ENCODE measurements at regions not wholly inside any gene's neighbourhood (a gene's known extent, or its start where the extent isn't known, plus 50 kb on each side); places are given as distances from the start of the nearest gene placed in this dataset.
"Not testable (repeated sequence)": the region's sequence is repeated elsewhere in the genome, so short reads cannot be mapped to it uniquely, and the experiment has no call there.

DNA sequence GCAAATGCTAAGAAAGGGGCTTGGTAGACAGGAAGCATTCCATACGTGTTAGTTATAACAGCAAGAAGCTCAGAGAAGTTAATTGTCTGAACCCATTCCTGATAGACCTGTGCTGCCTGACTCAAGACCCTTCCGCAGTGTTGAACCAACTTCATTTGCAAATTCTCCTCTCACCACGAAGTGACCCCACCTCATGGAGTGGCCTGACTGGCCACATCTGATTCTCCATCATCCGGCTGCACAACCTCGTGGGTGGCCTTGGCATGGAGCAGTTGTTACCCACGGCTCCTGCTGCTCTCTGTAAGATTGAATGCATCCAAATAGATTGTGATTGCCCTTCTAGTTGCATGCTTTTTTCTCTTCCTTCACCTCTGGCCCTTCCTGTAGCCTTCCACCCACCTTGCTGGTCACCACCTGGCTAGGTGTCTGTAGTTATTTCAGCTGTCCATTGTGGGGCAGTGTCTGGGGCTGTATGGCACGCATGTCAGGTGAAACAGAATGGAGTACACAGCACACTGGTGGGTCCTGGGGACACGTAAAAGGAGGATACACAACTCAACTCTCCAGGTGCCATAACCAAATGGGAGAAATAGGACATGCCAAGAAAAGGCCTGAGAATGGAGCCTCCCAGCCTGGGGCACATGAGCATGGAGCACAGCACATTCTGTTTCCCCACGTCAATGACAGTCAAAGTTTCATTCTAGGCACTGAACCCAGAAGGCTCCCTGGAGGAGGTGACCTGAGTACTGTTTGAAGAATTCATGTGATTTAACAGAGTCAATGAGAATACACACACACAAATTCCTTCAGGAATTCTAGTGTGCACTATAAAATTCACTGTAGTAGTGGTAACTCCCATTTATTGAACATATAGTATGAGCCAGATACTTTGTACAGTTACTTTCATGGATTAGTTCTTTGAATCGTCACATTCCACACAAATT lies 70.5 kb upstream of the PTCH1 start:
- H3K36me3 Mint-ChIP-seq (ENCODE audit: low read depth), result no peaks in the 10 kb centered on the region
- H3K27ac Mint-ChIP-seq, result no peak overlapping the region
- intact Hi-C loops (cut with micrococcal nuclease), result no loop called here
- H3K9me3 Mint-ChIP-seq, result no peaks in the 10 kb centered on the region
- H3K4me3 Mint-ChIP-seq, result no peak overlapping the region
- H3K4me1 Mint-ChIP-seq (ENCODE audit: low read depth), result no peaks in the 10 kb centered on the region
- peaks cover 14% of the 10 kb centered on the region for H3K27me3 Mint-ChIP-seq

DNA sequence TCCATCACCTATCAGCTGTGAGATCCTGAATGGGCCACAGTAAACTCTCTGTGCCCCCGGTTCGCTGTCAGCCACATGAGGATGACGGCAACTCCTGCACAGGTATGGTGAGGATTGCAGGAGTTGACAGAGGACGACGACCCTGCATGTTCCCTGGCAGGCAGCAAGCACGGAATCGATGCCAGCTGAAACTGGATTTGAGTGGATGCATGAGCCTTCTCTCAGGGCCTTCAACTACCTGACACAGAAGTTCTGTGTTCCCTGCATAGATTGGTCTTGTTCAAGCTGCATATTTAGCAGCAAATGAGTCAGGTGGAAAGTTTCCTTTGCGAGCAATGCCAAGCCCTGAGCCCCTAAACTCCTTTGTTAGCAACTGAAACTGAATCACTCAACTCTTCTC lies 69.6 kb upstream of the PTCH1 start:
- peaks cover 14% of the 10 kb centered on the region for H3K27me3 Mint-ChIP-seq
- no peaks in the 10 kb centered on the region for H3K36me3 Mint-ChIP-seq (ENCODE audit: low read depth)
- no peak overlapping the region for H3K4me3 Mint-ChIP-seq
- no peaks in the 10 kb centered on the region for H3K9me3 Mint-ChIP-seq
- no peak overlapping the region for H3K27ac Mint-ChIP-seq
- no peaks in the 10 kb centered on the region for H3K4me1 Mint-ChIP-seq (ENCODE audit: low read depth)
- intact Hi-C loops (cut with micrococcal nuclease), result no loop called here

DNA sequence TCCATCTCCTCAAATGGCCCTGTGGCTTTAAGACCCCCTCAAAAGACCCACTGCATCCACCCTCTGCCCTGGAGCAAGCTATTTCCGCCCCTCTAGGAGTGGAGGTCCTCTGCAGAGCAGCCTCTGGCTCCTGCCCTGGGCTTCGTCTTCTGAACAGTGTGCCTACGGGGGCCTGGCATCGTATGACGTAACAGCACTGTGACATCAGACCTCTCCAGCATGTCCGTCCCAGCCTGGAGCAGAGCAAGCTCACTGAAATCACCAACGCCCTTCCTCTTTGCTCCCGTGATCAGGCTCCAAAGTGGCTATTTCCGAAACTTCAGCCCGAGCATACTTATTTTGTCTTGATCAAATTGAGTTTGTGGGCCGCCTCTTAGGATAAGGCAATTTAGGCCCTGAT lies 69.1 kb upstream of the PTCH1 start:
- Mint-ChIP-seq H3K27ac (no peak overlapping the region), H3K9me3 (no peaks in the 10 kb centered on the region), H3K36me3 (ENCODE audit: low read depth) (no peaks in the 10 kb centered on the region), H3K4me3 (no peak overlapping the region), H3K4me1 (ENCODE audit: low read depth) (no peaks in the 10 kb centered on the region), H3K27me3 (peaks cover 14% of the 10 kb centered on the region)
- intact Hi-C loops (cut with micrococcal nuclease), result no loop called here

DNA sequence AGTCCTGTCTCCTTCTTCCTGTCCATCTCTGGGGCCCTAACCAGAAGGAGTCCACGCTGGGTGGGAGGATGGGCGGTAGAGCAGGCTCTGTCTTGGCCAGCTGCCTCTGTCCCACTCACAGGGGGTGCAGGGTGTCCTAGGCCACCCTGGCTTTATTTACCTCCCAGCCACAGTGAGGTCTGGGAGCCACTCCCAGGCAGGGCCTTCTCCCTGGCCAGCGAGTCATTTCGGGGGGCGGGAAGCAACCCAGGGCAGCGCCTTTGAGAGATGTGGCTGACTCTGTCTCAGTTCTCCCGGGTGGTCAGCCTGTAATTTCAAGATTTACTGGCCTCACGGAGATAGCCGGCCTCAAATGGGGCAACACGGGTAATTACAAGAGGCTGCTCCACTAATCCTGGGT lies 67.4 kb upstream of the PTCH1 start:
- Mint-ChIP-seq H3K9me3 (no peaks in the 10 kb centered on the region), H3K27me3 (peaks cover 5% of the 10 kb centered on the region), H3K4me1 (ENCODE audit: low read depth) (no peaks in the 10 kb centered on the region), H3K4me3 (no peak overlapping the region), H3K36me3 (ENCODE audit: low read depth) (no peaks in the 10 kb centered on the region), H3K27ac (no peak overlapping the region)
- intact Hi-C loops (cut with micrococcal nuclease), result no loop called here

DNA sequence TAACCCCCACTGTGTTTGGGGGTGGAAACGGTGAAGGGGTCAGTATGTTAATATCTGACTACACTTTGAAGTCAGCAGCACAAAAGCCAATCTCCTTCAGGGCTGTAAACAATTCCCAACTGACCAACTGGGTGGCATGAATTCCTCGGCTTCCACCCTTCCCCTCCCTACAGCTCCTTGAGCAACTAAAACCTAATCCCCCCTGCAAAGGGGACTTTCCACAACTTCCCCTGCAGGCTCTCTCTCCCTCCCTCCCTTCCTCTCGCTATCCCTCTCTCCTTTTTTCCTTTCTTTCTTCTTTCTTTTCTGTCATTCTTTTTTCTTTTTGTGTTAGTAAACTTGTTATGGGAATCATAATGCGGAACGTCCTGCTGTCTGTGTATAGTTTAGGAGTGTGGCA lies 65.1 kb upstream of the PTCH1 start:
- Mint-ChIP-seq H3K9me3 (no peaks in the 10 kb centered on the region), H3K36me3 (ENCODE audit: low read depth) (no peaks in the 10 kb centered on the region), H3K4me1 (ENCODE audit: low read depth) (no peaks in the 10 kb centered on the region), H3K27ac (no peak overlapping the region), H3K27me3 (peaks cover 5% of the 10 kb centered on the region), H3K4me3 (no peak overlapping the region)
- intact Hi-C loops (cut with micrococcal nuclease), result no loop called here

DNA sequence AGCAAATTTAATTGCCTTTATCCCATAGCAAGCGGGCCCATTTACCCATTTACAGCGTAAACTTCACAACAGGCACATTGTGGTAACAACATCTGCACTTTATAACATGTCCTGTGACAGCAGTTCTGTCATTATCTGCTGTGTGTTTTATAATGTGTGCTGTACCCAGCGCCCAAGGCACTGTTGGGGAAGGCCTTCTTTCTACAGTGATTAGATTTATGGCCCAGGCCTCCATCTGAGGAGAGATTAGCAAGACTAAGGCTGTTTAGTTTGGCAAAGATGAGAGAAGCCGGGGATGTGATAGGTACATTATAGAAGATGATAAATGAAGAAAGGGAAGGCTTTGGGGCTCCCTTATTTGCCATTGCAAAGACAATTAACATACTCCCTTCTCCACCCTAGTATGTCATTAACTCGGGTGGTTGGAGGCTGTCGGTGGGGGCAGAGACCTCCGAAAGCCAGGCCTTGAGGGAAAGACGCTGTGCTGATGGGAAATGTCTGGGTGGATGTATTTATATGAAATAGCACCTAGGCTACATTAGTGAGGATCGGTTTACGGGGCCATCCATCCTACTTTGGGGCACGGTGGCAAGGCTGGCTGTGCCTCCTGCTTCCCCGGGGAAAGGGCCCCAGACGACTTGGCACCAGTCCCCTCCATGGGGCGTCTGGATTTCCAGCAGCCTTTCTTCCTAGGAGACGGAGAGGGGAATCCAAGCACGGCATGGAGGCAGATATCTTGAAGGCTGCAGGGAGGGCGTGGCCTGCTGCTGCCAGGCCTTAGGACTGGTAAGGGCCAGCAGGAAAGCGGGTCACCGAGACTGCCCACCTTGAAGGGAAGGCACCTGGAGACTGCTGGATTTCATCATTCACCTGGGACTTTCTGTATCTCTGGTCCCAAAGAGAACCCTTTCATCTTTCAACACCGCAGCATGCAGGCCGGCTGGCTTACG lies 64.3 kb upstream of the PTCH1 start:
- no peaks in the 10 kb centered on the region for H3K36me3 Mint-ChIP-seq (ENCODE audit: low read depth)

DNA sequence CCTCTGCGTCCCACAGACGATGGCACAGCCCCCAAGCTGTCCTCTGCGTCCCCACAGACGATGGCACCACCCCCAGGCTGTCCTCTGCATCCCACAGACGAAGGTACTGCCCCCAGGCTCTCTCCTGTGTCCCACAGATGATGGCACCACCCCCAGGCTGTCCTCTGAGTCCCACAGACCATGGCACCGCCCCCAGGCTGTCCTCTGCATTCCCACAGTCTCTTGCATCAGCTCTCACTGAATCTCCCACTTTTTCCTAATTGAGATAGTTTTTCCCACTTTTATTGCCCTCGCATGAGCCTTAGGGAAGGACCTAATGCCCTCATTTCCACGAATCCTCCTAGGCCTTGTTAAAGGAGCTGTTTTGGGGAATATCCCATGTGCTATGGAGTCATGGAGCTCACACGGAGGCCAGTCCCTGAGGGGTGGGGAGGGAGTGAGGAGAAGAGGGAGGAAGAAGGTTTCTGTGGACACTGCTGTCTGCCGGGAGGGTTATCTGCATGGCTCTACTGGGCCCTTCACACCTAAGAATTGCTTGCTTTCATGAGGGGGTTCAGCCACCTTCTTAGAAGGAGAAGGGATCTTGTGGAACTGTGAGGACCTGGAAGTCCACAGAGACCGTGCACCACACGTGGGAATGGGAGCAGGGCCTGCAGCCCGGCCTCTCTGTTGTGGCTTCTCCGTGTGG lies 58.2 kb upstream of the PTCH1 start:
- intact Hi-C loops (cut with micrococcal nuclease), result no loop called here
- Mint-ChIP-seq H3K27ac (no peak overlapping the region), H3K27me3 (peaks cover 12% of the 10 kb centered on the region), H3K4me3 (no peak overlapping the region), H3K4me1 (ENCODE audit: low read depth) (no peaks in the 10 kb centered on the region), H3K9me3 (no peaks in the 10 kb centered on the region), H3K36me3 (ENCODE audit: low read depth) (no peaks in the 10 kb centered on the region)

More for the DNA sequence above, 64.3 kb upstream of the PTCH1 start:
- no peak overlapping the region for H3K4me3 Mint-ChIP-seq
- H3K9me3 Mint-ChIP-seq, result no peaks in the 10 kb centered on the region
- no peak overlapping the region for H3K27ac Mint-ChIP-seq
- intact Hi-C loops (cut with micrococcal nuclease), result no loop called here
- H3K27me3 Mint-ChIP-seq, result peaks cover 5% of the 10 kb centered on the region
- no peaks in the 10 kb centered on the region for H3K4me1 Mint-ChIP-seq (ENCODE audit: low read depth)

DNA sequence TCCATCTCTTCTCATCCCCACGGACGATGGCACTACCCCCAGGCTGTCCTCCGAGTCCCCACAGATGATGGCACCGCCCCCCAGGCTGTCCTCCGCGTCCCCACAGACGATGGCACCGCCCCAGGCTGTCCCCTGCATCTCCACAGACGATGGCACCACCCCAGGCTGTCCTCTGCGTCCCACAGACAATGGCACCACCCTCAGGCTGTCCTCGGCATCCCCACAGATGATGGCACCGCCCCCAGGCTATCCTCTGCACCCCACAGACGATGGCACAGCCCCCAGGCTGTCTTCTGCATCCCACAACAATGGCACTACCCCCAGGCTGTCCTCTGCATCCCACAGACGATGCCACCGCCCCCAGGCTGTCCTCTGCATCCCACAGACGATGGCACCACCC lies 57.4 kb upstream of the PTCH1 start:
- Mint-ChIP-seq H3K27ac (no peak overlapping the region), H3K36me3 (ENCODE audit: low read depth) (no peaks in the 10 kb centered on the region), H3K9me3 (no peaks in the 10 kb centered on the region)

DNA sequence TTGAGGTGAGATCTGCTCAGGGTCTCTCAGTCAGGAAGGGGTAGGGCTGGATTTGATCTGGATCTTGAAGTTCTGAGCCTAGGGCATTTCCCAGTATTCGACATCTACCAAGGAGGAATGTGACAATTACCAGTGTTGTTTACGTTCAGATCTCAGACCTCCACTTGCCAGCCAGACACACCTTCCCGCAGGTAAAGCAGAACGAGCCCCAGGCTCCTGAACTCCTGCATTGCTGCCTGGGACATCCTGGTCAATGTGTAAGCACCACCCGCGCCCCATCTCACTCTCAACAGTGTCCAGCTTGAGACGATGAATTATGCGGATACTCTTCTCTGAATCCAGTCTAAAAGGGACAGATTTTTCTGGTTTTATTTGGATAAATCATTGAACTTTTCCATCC lies 56.7 kb upstream of the PTCH1 start:
- Mint-ChIP-seq H3K9me3 (no peaks in the 10 kb centered on the region), H3K4me3 (no peak overlapping the region), H3K4me1 (ENCODE audit: low read depth) (no peaks in the 10 kb centered on the region), H3K27ac (no peak overlapping the region), H3K27me3 (peaks cover 19% of the 10 kb centered on the region), H3K36me3 (ENCODE audit: low read depth) (no peaks in the 10 kb centered on the region)
- intact Hi-C loops (cut with micrococcal nuclease), result no loop called here

More for the DNA sequence above, 57.4 kb upstream of the PTCH1 start:
- Mint-ChIP-seq H3K4me3 (no peak overlapping the region), H3K4me1 (ENCODE audit: low read depth) (no peaks in the 10 kb centered on the region), H3K27me3 (peaks cover 15% of the 10 kb centered on the region)
- intact Hi-C loops (cut with micrococcal nuclease), result no loop called here

DNA sequence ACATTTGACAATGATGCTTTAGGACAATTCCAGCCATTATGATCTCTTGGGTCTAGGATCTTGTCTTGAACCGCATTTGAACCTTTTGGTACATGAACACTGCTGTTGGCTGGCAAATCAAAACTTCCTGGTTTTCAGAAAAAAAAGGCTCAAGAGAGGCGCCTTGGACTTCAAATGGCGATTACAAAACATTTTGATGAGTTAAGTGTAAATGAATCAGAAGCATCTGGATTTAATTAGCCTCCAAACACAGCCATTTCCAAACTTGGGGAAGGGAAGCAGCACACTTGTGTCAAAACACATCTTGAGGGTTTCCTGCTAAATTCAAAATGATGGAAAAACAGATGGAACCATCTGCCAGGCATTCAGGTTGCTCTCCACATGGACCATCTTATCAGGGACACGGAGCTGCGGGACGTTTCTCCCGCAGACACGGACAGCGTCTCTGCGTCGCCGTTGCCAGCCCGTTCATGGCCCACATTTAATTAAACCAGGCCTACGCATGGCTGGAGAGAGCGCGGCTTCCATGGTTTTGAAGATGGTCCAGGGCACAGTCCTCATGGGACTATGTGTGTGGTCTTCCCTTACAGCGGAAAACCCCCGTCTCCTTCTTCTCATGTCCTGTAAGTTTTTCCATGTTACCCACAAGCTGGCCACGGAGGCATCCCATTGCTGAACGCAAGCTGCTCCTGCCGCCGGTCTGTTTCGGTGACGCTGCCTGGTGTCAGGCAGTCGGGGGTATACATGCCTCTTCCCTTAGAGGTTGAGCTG lies 55.8 kb upstream of the PTCH1 start:
- Mint-ChIP-seq H3K27ac (no peak overlapping the region), H3K27me3 (peaks cover 19% of the 10 kb centered on the region), H3K9me3 (no peaks in the 10 kb centered on the region), H3K4me1 (ENCODE audit: low read depth) (no peaks in the 10 kb centered on the region), H3K36me3 (ENCODE audit: low read depth) (no peaks in the 10 kb centered on the region), H3K4me3 (no peak overlapping the region)
- intact Hi-C loops (cut with micrococcal nuclease), result no loop called here

DNA sequence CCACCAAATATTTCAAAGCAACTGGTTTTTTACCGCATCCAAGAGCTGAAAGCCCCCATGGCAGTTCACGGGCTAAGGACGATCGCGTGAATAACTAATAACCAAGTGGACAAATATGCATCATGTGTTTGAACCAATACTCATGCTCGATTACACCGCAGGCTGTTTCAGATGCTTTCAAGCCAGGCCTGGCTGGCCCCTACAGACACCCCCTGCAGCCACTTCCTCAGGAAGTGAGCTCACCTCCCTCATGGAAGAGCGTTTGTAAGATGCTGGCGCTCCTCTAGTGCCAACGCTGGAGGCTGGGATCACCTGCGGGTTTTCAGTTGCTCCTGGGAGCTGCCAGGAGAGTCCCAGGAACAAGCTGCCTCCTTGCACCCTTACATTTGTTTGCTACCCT lies 53.9 kb upstream of the PTCH1 start:
- intact Hi-C loops (cut with micrococcal nuclease), result no loop called here
- Mint-ChIP-seq H3K9me3 (no peaks in the 10 kb centered on the region), H3K4me3 (no peak overlapping the region), H3K36me3 (ENCODE audit: low read depth) (no peaks in the 10 kb centered on the region), H3K27me3 (peaks cover 19% of the 10 kb centered on the region), H3K4me1 (ENCODE audit: low read depth) (no peaks in the 10 kb centered on the region), H3K27ac (no peak overlapping the region)

DNA sequence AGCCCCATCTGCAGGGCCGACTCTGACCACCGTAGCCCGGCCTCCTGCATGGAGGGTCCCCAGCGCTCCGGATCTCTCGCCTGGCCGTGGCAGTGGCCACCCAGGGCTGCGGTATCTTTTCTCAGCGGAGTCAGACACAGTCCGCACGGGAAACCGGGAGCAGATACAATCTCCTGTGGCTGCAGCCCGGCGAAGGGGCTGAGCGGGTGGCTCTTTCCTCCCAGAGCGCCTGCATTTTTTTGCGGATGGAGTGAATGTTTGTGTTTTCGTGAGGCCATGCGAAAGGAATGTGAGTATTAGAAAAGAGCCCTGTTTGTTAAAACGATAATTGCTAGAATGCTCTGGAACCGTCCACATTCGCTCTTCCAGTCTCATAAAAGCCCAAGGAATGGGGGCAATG lies 53.4 kb upstream of the PTCH1 start:
- Mint-ChIP-seq H3K36me3 (ENCODE audit: low read depth) (no peaks in the 10 kb centered on the region), H3K4me3 (no peak overlapping the region), H3K27me3 (peaks cover 21% of the 10 kb centered on the region), H3K9me3 (no peaks in the 10 kb centered on the region), H3K27ac (no peak overlapping the region), H3K4me1 (ENCODE audit: low read depth) (no peaks in the 10 kb centered on the region)
- intact Hi-C loops (cut with micrococcal nuclease), result no loop called here

DNA sequence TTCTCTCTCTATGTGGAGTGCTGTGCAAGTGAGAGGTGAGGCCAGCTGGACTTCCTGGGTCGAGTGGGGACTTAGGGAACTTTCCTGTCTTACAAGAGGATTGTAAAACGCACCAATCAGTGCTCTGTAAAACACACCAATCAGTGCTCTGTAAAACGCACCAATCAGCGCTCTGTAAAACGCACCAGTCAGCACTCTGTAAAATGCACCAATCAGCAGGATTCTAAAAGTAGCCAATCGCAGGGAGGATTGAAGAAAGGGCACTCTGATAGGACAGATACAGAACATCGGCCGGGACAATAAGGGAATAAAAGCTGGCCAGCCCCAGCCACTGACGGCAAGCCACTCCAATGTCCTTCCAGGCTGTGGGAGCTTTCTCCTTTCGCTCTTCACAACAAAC lies 52.0 kb upstream of the PTCH1 start:
- H3K27me3 Mint-ChIP-seq, result peaks cover 29% of the 10 kb centered on the region
- not testable (repeated sequence) for H3K9me3 Mint-ChIP-seq

More for the DNA sequence above, 52.0 kb upstream of the PTCH1 start:
- intact Hi-C loops (cut with micrococcal nuclease); H3K4me3 Mint-ChIP-seq; H3K27ac Mint-ChIP-seq; H3K4me1 Mint-ChIP-seq (ENCODE audit: low read depth); H3K36me3 Mint-ChIP-seq (ENCODE audit: low read depth): not testable (repeated sequence)

Measured in dendritic cell treated with granulocyte-macrophage colony-stimulating factor and Interleukin-4, amounts not matched to agents 40 ng/mL and 50 ng/mL, for 4 days (primary cell).